Neural cell (in vitro differentiated cells): ENCODE measurements at regions not wholly inside any gene's neighbourhood (a gene's known extent, or its start where the extent isn't known, plus 50 kb on each side); places are given as distances from the start of the nearest gene placed in this dataset.
"Not testable (repeated sequence)": the region's sequence is repeated elsewhere in the genome, so short reads cannot be mapped to it uniquely, and the experiment has no call there.

Source experiments
- H2AFZ ChIP-seq: fragments of 200-600, 300-800 bp; sonication (generic), shearing (Covaris generic); 2 replicates; pipeline ENCODE4 v1.6.0; 2014; ENCODE audit warnings: low read depth, mild to moderate bottlenecking, antibody characterized with exemption, low read length, moderate library complexity
- H3F3A ChIP-seq: fragments of 200-600 bp; shearing (Covaris generic); 2 replicates; pipeline ENCODE4 v1.6.1; 2016; ENCODE audit warnings: mild to moderate bottlenecking, moderate library complexity, mixed read lengths, antibody characterized with exemption, low read length; ENCODE audit not compliant: insufficient read depth, poor library complexity, severe bottlenecking
- H3K27ac ChIP-seq: fragments of 200-600, 300-800 bp; sonication (generic), shearing (Covaris generic); 2 replicates; pipeline ENCODE4 v1.5.1; 2014; ENCODE audit warnings: mild to moderate bottlenecking, low read length, moderate library complexity
- H3K27me3 ChIP-seq: fragments of 300-800, 200-600 bp; sonication (generic), shearing (Covaris generic); 2 replicates; pipeline ENCODE4 v1.6.0; 2014; ENCODE audit warnings: mild to moderate bottlenecking, low read depth, low read length, moderate library complexity; ENCODE audit not compliant: insufficient read depth
- H3K36me3 ChIP-seq: fragments of 300-800, 200-600 bp; sonication (generic), shearing (Covaris generic); 2 replicates; pipeline ENCODE4 v1.5.1; 2014; ENCODE audit warnings: mild to moderate bottlenecking, antibody characterized with exemption, low read length, moderate library complexity; ENCODE audit not compliant: insufficient read depth
- H3K4me2 ChIP-seq: fragments of 300-800, 200-600 bp; sonication (generic), shearing (Covaris generic); 2 replicates; pipeline ENCODE4 v1.6.0; 2014; ENCODE audit warnings: mild to moderate bottlenecking, low read length
- H3K4me3 ChIP-seq: fragments of 300-800, 200-600 bp; sonication (generic), shearing (Covaris generic); 2 replicates; pipeline ENCODE4 v1.5.1; 2014; ENCODE audit warnings: mild to moderate bottlenecking, low read length, moderate library complexity
- H3K79me2 ChIP-seq: fragments of 200-600 bp; shearing (Covaris generic); replicated peaks from 2 replicates; pipeline ENCODE4 v1.6.0; 2014; ENCODE audit warnings: mild to moderate bottlenecking, low read length, moderate library complexity; ENCODE audit not compliant: insufficient read depth
- H3K9ac ChIP-seq: fragments of 300-800, 200-600 bp; sonication (generic), shearing (Covaris generic); 2 replicates; pipeline ENCODE4 v1.6.1; 2016; ENCODE audit warnings: mild to moderate bottlenecking, low read length, mixed read lengths
- H3K9me2 ChIP-seq: fragments of 200-600 bp; shearing (Covaris generic); 2 replicates; pipeline ENCODE4 v1.6.1; 2016; ENCODE audit warnings: mild to moderate bottlenecking, low read length, mixed read lengths; ENCODE audit not compliant: insufficient read depth
- H3K9me3 ChIP-seq: fragments of 200-600, 300-800 bp; sonication (generic), shearing (Covaris generic); 2 replicates; pipeline ENCODE4 v1.6.1; 2016; ENCODE audit warnings: mild to moderate bottlenecking, mixed run types, low read length, moderate library complexity, mixed read lengths
- H4K20me1 ChIP-seq: fragments of 200-600 bp; shearing (Covaris generic); 2 replicates; pipeline ENCODE4 v1.6.1; 2016; ENCODE audit warnings: mild to moderate bottlenecking, mixed run types; ENCODE audit not compliant: insufficient read depth
- CTCF ChIP-seq: fragments of 450-650 bp; IDR thresholded peaks from 2 replicates; pipeline ENCODE4 v1.5.1; 2014; ENCODE audit warnings: antibody characterized with exemption, mild to moderate bottlenecking, moderate library complexity; ENCODE audit not compliant: poor library complexity, severe bottlenecking
- EP300 ChIP-seq: fragments of 450-650 bp; conservative IDR thresholded peaks from 2 replicates; pipeline ENCODE4 v1.6.1; 2014; ENCODE audit warnings: antibody characterized with exemption, mild to moderate bottlenecking, moderate library complexity; ENCODE audit not compliant: poor library complexity, severe bottlenecking
- MXI1 ChIP-seq: fragments of 450-650 bp; conservative IDR thresholded peaks from 2 replicates; pipeline ENCODE4 v1.6.1; 2014; ENCODE audit warnings: antibody characterized with exemption, mild to moderate bottlenecking; ENCODE audit not compliant: poor library complexity, severe bottlenecking
- POLR2AphosphoS5 ChIP-seq: IDR thresholded peaks from 2 replicates; pipeline ENCODE4 v1.6.1; 2012
- RAD21 ChIP-seq: fragments of 450-650 bp; conservative IDR thresholded peaks from 2 replicates; pipeline ENCODE4 v1.6.1; 2014; ENCODE audit warnings: antibody characterized with exemption, mild to moderate bottlenecking, moderate library complexity
- REST ChIP-seq: IDR thresholded peaks from 2 replicates; pipeline ENCODE4 v1.6.1; 2012; ENCODE audit warnings: borderline replicate concordance
- SMC3 ChIP-seq: fragments of 450-650 bp; conservative IDR thresholded peaks from 2 replicates; pipeline ENCODE4 v1.6.1; 2014; ENCODE audit warnings: antibody characterized with exemption, mild to moderate bottlenecking, moderate library complexity; ENCODE audit not compliant: poor library complexity
- TAF1 ChIP-seq: IDR thresholded peaks from 2 replicates; pipeline ENCODE4 v1.6.1; 2012; ENCODE audit warnings: low read depth

- not testable (repeated sequence) for H3K36me3 ChIP-seq, H2AFZ ChIP-seq, H3K27ac ChIP-seq, H3F3A ChIP-seq, H3K4me3 ChIP-seq, H4K20me1 ChIP-seq, H3K27me3 ChIP-seq, H3K9me2 ChIP-seq, H3K4me2 ChIP-seq, H3K9me3 ChIP-seq, H3K9ac ChIP-seq, H3K79me2 ChIP-seq
These were observed 461.5 kb upstream of the GCFC2 start for GRCh38 chr2:76172154-76172595.

GRCh38 chr2:76170856-76171255 lies 460.1 kb upstream of the GCFC2 start:
- H3K4me3 ChIP-seq: no peak overlapping the region
- H3K27ac ChIP-seq: peak overlapping the region; percentile 49
- H3K9me2 ChIP-seq: no peaks in the 10 kb centered on the region
- H3K4me2 ChIP-seq: no peak overlapping the region
- no peaks in the 10 kb centered on the region for H3K79me2 ChIP-seq
- no peak overlapping the region for H3K9ac ChIP-seq
- H4K20me1 ChIP-seq: no peaks in the 10 kb centered on the region
- peak; percentile 10 for TF ChIP-seq POLR2AphosphoS5
- peak; percentile 78 for TF ChIP-seq EP300
- TF ChIP-seq TAF1: no peak
- no peaks in the 10 kb centered on the region for H3K36me3 ChIP-seq
- no peaks in the 10 kb centered on the region for H3K27me3 ChIP-seq
- no peaks in the 10 kb centered on the region for H3F3A ChIP-seq
- H3K9me3 ChIP-seq: no peaks in the 10 kb centered on the region
- no peak overlapping the region for H2AFZ ChIP-seq

- no peaks in the 10 kb centered on the region for H3K9me2 ChIP-seq
- H3K9me3 ChIP-seq: no peaks in the 10 kb centered on the region
- no peaks in the 10 kb centered on the region for H3K36me3 ChIP-seq
- TF ChIP-seq REST (no peak), CTCF (no peak), SMC3 (no peak), MXI1 (no peak), EP300 (no peak), POLR2AphosphoS5 (no peak), RAD21 (no peak)
- no peak overlapping the region for H3K9ac ChIP-seq
- H2AFZ ChIP-seq: no peak overlapping the region
- no peaks in the 10 kb centered on the region for H3K79me2 ChIP-seq
- H3K4me2 ChIP-seq: no peak overlapping the region
- no peaks in the 10 kb centered on the region for H4K20me1 ChIP-seq
- no peaks in the 10 kb centered on the region for H3K27me3 ChIP-seq
- H3K27ac ChIP-seq: peak overlapping the region; percentile 49
- H3F3A ChIP-seq: no peaks in the 10 kb centered on the region
- H3K4me3 ChIP-seq: no peak overlapping the region
These were observed 459.3 kb upstream of the GCFC2 start for GRCh38 chr2:76170009-76170384.
